ENCODE measurements at regions not wholly inside any gene's neighbourhood (a gene's known extent, or its start where the extent isn't known, plus 50 kb on each side); places are given as distances from the start of the nearest gene placed in this dataset.
A peak's percentile ranks its signal among the peaks of the same experiment; 100 is the strongest.

DNA sequence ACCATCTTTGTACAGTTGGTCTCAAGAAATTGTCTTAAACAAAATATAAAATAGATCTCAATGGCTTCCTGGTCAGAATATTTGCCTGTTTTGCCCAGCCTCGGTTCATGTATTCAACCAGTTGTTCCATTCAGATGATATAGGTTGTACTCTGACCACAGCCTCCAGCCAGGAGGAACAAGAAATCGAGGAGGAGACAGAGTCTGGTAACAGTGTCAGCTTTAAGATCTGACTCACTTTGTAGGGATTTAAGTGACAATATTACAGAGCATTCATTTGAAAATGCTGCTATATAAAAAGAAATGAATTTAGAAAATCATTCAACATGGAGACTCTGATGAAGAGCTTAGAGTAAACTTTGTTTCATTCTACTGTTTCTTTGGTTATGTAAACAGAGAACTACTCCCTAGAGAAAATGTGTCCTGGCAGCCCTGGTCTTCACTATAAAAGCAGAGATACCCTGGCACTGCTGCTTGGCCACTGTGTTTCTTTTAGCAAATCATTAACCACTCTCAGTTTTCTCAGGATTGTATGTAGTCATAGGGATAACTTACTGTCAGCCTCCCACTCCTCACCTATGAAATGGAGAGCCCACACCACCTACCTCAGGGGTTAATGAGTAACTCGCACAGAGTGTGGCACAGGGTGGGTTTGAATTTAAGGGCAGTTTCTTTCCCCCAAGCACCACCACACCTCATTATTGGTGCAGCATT lies 53.5 kb downstream of the PAGE2 start:
- DNase-seq (ENCODE audit: low spot score): peak; percentile 16
- Histone ChIP-seq H3K27ac (peak overlapping the region; percentile 77), H3K4me3 (no peak overlapping the region), H3K36me3 (replicated peaks; ENCODE audit: insufficient read depth, low read depth) (no peaks in the 10 kb centered on the region), H3K79me2 (no peaks in the 10 kb centered on the region), H3K27me3 (no peaks in the 10 kb centered on the region), H2AFZ (peak overlapping the region; percentile 53), H3K9me2 (replicated peaks; ENCODE audit: insufficient read depth) (no peaks in the 10 kb centered on the region), H4K20me1 (ENCODE audit: insufficient read depth, poor library complexity, severe bottlenecking) (no peaks in the 10 kb centered on the region), H3K4me2 (peak overlapping the region; percentile 73), H3K4me1 (ENCODE audit: insufficient read depth) (no peaks in the 10 kb centered on the region), H3K9me3 (ENCODE audit: low read depth) (peaks cover 4% of the 10 kb centered on the region)
- no peak for TF ChIP-seq EZH2 (IDR thresholded peaks at IDR 0.05; ENCODE audit: borderline replicate concordance)
- TF ChIP-seq, protein P1, sequence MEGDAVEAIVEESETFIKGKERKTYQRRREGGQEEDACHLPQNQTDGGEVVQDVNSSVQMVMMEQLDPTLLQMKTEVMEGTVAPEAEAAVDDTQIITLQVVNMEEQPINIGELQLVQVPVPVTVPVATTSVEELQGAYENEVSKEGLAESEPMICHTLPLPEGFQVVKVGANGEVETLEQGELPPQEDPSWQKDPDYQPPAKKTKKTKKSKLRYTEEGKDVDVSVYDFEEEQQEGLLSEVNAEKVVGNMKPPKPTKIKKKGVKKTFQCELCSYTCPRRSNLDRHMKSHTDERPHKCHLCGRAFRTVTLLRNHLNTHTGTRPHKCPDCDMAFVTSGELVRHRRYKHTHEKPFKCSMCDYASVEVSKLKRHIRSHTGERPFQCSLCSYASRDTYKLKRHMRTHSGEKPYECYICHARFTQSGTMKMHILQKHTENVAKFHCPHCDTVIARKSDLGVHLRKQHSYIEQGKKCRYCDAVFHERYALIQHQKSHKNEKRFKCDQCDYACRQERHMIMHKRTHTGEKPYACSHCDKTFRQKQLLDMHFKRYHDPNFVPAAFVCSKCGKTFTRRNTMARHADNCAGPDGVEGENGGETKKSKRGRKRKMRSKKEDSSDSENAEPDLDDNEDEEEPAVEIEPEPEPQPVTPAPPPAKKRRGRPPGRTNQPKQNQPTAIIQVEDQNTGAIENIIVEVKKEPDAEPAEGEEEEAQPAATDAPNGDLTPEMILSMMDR (IDR thresholded peaks at IDR 0.05; ENCODE audit: poor library complexity): no peak
- TF ChIP-seq EZH2phosphoT487 (IDR thresholded peaks at IDR 0.05; ENCODE audit: low read depth, severe bottlenecking, unreplicated experiment): no peak
- WGBS (ENCODE audit: low lambda C conversion rate, missing lambda C conversion rate): 45% methylated on average over 3 of the region's 3 CpGs

DNA sequence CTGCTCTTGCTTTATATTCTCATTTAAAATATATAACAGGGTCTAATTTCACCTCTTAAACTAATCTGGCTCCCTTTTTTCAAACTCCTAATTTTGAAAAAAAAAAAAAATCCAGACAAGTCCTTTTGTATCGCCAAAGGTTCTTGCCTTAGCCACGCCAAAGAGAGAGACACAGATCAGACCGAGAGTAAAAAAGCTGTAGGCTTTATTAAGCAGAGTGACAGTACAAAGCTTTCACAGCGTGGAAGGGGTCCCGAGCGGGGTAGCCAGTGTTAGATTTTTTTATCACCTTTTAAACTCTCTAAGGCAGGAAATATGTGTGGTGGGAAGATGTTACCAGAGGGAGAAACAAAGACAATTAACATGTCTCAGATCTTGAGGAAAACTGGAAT lies 54.1 kb downstream of the PAGE2 start:
- Histone ChIP-seq H3K4me1 (ENCODE audit: insufficient read depth) (no peaks in the 10 kb centered on the region), H3K4me2 (peak overlapping the region; percentile 73), H3K27me3 (no peaks in the 10 kb centered on the region), H3K36me3 (replicated peaks; ENCODE audit: insufficient read depth, low read depth) (no peaks in the 10 kb centered on the region), H2AFZ (peak overlapping the region; percentile 53), H3K9me2 (replicated peaks; ENCODE audit: insufficient read depth) (no peaks in the 10 kb centered on the region), H3K79me2 (no peaks in the 10 kb centered on the region), H3K27ac (peak overlapping the region; percentile 77), H3K4me3 (no peak overlapping the region), H3K9me3 (ENCODE audit: low read depth) (peaks cover 4% of the 10 kb centered on the region), H4K20me1 (ENCODE audit: insufficient read depth, poor library complexity, severe bottlenecking) (no peaks in the 10 kb centered on the region)
- no peak for DNase-seq (ENCODE audit: low spot score)
- TF ChIP-seq EZH2phosphoT487 (IDR thresholded peaks at IDR 0.05; ENCODE audit: low read depth, severe bottlenecking, unreplicated experiment): no peak
- TF ChIP-seq EZH2 (IDR thresholded peaks at IDR 0.05; ENCODE audit: borderline replicate concordance): no peak
- TF ChIP-seq, protein P1 (IDR thresholded peaks at IDR 0.05; ENCODE audit: poor library complexity): no peak
- whole genome bisulfite sequencing (ENCODE audit: low lambda C conversion rate, missing lambda C conversion rate): 39% methylated on average over 6 of the region's 6 CpGs

DNA sequence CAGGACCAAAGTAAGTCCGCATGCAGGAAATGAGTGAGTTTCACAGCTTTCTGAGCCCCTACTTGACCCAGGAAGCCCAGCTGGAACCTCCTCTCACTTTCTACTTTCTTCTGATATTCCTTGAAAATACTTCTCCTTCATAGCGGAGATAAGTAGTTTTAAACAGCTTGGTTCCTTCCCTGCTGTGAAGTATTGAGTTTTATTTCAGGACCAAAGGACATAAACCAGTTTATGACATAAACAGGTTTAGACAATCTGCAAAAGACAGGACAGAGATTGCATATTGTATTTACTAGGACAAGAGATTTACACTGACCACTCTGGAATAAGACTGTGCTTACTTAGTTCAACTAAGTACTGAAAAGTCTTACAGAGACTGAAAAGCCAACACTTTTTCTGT lies 54.8 kb downstream of the PAGE2 start:
- Histone ChIP-seq H3K4me2 (peak overlapping the region; percentile 73), H4K20me1 (ENCODE audit: insufficient read depth, poor library complexity, severe bottlenecking) (no peaks in the 10 kb centered on the region), H3K9me3 (ENCODE audit: low read depth) (peaks cover 4% of the 10 kb centered on the region), H2AFZ (peak overlapping the region; percentile 52), H3K4me1 (ENCODE audit: insufficient read depth) (no peaks in the 10 kb centered on the region), H3K9me2 (replicated peaks; ENCODE audit: insufficient read depth) (no peaks in the 10 kb centered on the region), H3K36me3 (replicated peaks; ENCODE audit: insufficient read depth, low read depth) (no peaks in the 10 kb centered on the region), H3K4me3 (no peak overlapping the region), H3K27me3 (no peaks in the 10 kb centered on the region), H3K79me2 (no peaks in the 10 kb centered on the region), H3K27ac (peak overlapping the region; percentile 77)
- DNase-seq (ENCODE audit: low spot score): no peak
- WGBS (ENCODE audit: low lambda C conversion rate, missing lambda C conversion rate): 28% methylated on average over 2 of the region's 2 CpGs
- TF ChIP-seq EZH2phosphoT487 (IDR thresholded peaks at IDR 0.05; ENCODE audit: low read depth, severe bottlenecking, unreplicated experiment): no peak
- TF ChIP-seq, protein P1 (IDR thresholded peaks at IDR 0.05; ENCODE audit: poor library complexity): no peak
- no peak for TF ChIP-seq EZH2 (IDR thresholded peaks at IDR 0.05; ENCODE audit: borderline replicate concordance)

Measured in hepatocyte (in vitro differentiated cells).